IPS-NIHi7 (cell line): ENCODE measurements at regions not wholly inside any gene's neighbourhood (a gene's known extent, or its start where the extent isn't known, plus 50 kb on each side); places are given as distances from the start of the nearest gene placed in this dataset.
"Not testable (repeated sequence)": the region's sequence is repeated elsewhere in the genome, so short reads cannot be mapped to it uniquely, and the experiment has no call there.

Experiments
- DNase-seq: peaks from one replicate; pipeline ENCODE4 v3.0.0; 2012; ENCODE audit warnings: mixed read lengths; ENCODE audit errors: extremely low spot score

GRCh38 chr15:38954090-38954489 lies 389.5 kb upstream of the RASGRP1 start:
- no peak for DNase-seq

DNA sequence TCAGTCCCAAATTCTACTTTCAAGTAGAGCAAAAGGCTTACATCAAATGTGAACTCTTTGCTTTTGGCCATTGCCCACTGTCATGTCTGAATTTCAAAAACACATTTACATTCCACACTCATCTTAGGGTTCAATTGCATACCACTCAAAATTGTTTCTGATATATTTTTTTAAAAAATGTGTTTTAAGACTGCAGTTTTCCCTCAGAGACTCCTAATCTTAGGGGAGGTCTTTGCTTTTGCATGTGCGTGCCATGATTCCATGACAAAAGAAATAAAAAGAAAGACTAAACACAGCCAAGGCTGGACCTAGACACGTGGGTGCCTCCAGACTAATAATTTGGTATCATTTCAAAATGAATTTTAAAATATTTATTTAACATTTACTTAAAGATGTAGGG lies 396.8 kb upstream of the RASGRP1 start:
- no peak for DNase-seq

- no peak for DNase-seq
Observed at GRCh38 chr15:38961931-38962330, 397.3 kb upstream of the RASGRP1 start.

GRCh38 chr15:38972831-38973230 lies 408.2 kb upstream of the RASGRP1 start:
- no peak for DNase-seq

- no peak for DNase-seq
Observed at GRCh38 chr15:38975282-38975990, 410.8 kb upstream of the RASGRP1 start.

GRCh38 chr15:38991126-38991525 lies 426.5 kb upstream of the RASGRP1 start:
- peak; percentile 61 for DNase-seq

DNA sequence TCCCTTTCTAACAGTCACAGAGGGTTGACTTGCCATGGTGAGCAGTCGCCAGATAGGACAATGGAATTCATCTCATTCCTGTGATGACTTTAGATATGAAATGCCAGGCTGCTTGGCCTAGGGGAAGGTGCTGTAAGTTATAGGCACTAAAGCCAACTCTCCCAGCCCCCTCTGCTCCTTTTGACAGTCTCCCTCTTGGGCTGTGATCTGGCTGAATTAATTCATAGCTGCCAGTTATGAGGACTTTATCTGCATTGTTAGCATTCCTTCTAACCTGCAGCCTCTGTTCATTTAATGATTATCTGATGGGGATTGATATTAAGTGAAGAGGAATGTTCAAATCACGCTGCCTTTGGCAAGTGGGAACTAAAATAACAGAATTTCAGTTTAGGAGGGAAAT lies 427.1 kb upstream of the RASGRP1 start:
- no peak for DNase-seq

DNA sequence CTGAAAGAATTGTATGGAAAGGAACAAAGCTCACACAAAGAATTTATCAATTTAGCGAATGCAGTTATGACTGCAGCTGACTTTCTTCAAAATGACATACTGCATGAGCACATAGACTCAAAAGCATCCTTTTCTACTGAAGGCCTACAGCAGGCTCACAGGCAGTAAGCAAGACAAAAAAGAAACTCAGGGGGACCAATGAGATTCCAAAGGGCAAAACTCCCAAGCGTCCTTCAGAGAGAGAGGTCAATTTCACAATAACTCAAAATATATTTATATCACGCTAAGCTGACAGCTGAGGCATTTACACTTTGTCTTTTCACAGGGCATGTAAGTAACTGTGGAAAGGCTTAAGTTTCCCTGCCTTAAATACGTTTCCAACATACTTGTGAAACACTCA lies 427.9 kb upstream of the RASGRP1 start:
- DNase-seq, result no peak

DNA sequence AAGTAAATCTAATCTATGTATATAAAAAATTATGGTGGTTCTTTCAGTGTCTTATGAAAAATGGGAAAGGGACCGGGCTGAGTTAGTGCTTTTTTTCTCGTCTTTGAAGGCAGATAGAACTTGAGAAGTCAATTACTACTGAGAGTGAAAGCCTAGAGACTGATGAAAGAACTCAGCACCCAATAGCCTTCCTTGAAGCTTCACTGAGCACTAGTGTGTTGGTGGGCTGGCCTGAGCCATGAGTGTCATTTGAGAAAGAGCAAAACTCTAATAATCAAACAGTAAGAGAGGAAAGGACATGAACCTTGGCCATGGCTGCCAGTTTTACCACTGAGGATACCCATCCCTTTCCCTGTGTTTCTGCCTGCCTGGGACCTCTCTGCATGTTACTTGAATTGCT lies 428.3 kb upstream of the RASGRP1 start:
- no peak for DNase-seq

GRCh38 chr15:38994310-38994709 lies 429.7 kb upstream of the RASGRP1 start:
- DNase-seq, result no peak

DNA sequence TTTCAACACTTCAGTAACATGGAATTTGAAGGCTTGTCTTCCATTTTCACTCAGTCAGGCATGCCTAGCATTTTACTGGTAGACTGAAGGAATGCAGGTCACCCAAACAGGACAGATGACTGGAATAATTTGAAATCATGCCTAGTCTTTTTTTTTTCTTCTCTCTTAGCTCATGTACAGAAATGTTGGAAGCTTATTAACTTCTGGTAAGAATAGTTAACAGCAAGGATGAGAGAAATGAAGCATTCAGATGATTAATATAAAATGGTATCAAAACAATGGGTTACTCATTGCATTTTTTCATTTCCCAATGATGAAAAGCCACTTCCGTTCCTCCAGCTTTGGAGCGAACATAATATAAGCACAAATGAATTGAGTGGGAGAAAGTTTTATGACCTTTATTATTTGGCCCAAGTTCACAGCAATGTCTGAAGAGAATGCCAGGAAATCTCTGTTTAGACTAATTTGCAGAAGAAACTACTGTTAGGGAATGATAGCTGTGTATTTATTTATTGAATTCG lies 431.6 kb upstream of the RASGRP1 start:
- no peak for DNase-seq

DNA sequence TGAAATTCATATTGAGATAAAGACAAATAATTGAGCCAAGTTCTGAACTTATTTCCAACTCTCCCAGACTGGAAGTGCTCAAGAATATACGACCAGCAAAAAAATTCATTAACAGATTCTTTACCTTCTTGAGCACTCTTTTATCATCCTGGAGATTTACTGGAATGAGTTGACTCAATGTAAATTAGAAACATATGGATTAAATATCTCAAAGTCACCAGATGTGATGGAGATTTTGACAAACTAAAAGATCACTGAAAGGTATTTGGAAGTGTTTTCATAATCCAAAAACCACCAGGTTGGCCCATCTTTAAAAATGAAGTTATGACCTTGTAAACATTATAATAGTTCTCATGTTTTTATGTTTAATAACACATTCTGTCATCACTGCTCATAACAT lies 433.2 kb upstream of the RASGRP1 start:
- DNase-seq, result no peak

GRCh38 chr15:39000008-39000734 lies 435.6 kb upstream of the RASGRP1 start:
- no peak for DNase-seq

GRCh38 chr15:39009740-39010139 lies 445.1 kb upstream of the RASGRP1 start:
- DNase-seq, result no peak

GRCh38 chr15:39011066-39011465 lies 446.5 kb upstream of the RASGRP1 start:
- DNase-seq, result not testable (repeated sequence)

DNA sequence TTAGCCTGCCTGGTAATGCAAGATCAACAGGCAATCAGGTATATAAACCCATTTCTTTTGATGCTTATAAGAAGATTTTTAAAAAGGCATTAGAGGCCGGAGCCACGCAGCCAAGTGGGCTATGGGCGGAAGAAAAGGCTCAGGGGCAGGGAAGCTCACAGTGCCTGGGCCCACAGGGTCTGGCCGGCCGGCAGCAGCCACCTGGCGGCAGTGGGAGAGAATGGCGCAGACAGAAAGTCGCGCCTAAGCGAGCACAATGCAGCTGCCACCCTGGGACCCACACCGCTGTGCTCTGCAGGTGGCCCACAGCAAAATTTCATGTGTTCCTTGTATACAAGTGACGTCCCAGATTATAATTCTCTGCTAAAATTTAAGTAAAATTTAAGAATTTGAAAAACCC lies 448.6 kb upstream of the RASGRP1 start:
- no peak for DNase-seq

- DNase-seq, result no peak
Observed at GRCh38 chr15:39014682-39015081, 450.1 kb upstream of the RASGRP1 start.

GRCh38 chr15:39016706-39017105 lies 452.1 kb upstream of the RASGRP1 start:
- DNase-seq, result no peak

- DNase-seq, result no peak
Observed at GRCh38 chr15:39018966-39019365, 454.4 kb upstream of the RASGRP1 start.

DNA sequence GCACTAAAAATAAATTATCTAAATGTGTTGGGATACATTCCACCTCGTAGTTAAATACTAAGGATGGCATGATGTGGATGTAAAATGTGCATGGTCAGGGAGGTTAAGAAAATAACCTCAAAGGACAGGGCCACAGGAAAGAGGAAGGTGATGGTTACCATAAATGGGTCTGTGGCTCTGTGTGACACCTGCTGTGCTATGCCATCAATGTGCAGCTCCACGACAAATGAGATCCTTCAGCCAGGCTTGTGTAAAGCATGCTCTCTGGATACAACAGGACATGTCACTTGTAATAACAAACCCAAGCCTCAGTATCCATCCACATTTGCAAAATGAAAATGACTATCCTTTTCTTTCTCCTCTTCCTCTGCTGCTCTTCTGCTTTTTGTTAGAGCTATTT lies 456.7 kb upstream of the RASGRP1 start:
- no peak for DNase-seq

- DNase-seq, result no peak
Observed at GRCh38 chr15:39022532-39023305, 458.1 kb upstream of the RASGRP1 start.

GRCh38 chr15:39025321-39025720 lies 460.7 kb upstream of the RASGRP1 start:
- DNase-seq, result no peak
